Kidney epithelial cell (primary cell): ENCODE measurements at regions not wholly inside any gene's neighbourhood (a gene's known extent, or its start where the extent isn't known, plus 50 kb on each side); places are given as distances from the start of the nearest gene placed in this dataset.

Experiments
- DNase-seq: peaks from one replicate; pipeline ENCODE4 v3.0.0-alpha.2; 2010; ENCODE audit warnings: low read depth
- H3K27me3 ChIP-seq: 2 replicates; pipeline ENCODE4 v1.6.0; 2011; ENCODE audit warnings: low read length; ENCODE audit not compliant: control insufficient read depth, insufficient read depth
- H3K36me3 ChIP-seq: 2 replicates; pipeline ENCODE4 v1.5.1; 2011; ENCODE audit warnings: low read length; ENCODE audit not compliant: control insufficient read depth, insufficient read depth
- H3K4me3 ChIP-seq: 2 replicates; pipeline ENCODE4 v1.5.1; 2011; ENCODE audit warnings: low read depth, mild to moderate bottlenecking, control low read depth, low read length
- CTCF ChIP-seq: IDR thresholded peaks from 2 replicates; pipeline ENCODE4 v1.5.1; 2011; ENCODE audit warnings: mild to moderate bottlenecking, moderate library complexity, low read length, control low read depth, inconsistent platforms; ENCODE audit not compliant: insufficient read depth, poor library complexity, severe bottlenecking

DNA sequence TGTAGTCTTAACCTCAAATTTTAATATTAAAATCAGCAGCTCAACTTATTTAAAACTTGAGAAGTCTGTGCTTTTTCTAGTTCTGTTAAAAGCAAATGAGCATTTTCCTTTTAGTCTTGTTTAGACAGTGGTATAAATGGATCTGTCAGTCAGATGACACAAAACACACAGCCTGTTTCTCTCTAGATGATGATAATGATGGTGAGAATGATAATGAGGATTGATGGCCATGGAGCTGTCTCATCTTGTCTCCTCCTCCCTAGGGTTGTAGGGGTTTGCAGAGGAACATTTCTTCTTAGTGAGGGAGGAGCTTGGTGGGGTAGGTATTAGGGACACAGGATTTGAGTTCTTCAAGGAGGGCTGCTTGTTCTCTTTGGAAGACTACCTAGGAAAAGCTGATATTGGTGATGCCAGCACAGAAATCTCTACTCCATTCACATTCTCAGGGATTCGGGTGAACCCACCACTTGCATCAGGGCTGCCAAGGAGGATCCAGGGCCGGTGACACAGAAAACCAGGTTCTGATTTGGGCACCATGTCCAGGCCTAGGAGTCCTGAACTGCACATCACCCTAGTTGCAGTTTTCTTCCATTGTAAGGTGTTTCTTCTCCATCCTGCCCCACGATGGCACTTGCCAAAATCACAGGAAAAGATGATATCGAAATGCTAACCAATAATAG lies 147.6 kb downstream of the RHOU start:
- no peak overlapping the region for H3K4me3 ChIP-seq
- DNase-seq = no peak
- no peaks in the 10 kb centered on the region for H3K36me3 ChIP-seq
- H3K27me3 ChIP-seq = no peaks in the 10 kb centered on the region
- no peak for TF ChIP-seq CTCF

- Histone ChIP-seq H3K36me3 (no peaks in the 10 kb centered on the region), H3K27me3 (no peaks in the 10 kb centered on the region), H3K4me3 (no peak overlapping the region)
- TF ChIP-seq CTCF = no peak
- DNase-seq = no peak
Observed at GRCh38 chr1:228883535-228883934, 148.3 kb downstream of the RHOU start.

DNA sequence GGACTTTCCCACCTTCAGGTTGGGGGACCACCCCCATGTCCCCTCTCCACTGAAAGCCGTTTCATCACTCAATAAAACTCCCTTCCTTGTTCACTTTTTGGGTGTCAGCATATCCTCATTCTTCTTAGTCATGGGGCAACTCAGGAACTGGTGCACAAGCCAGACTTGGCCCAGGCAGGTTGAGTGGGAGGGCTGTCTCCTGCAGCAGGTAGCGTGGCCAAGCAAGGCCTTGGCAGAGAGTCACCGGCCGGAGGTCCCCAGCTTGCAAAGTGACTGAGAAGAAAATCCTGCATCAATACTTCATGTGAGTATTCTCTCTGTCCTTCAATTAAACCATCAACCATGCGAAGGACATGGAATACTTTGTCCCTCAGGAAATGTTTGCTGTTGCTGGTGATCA lies 148.9 kb downstream of the RHOU start:
- Histone ChIP-seq H3K36me3 (no peaks in the 10 kb centered on the region), H3K27me3 (no peaks in the 10 kb centered on the region), H3K4me3 (no peak overlapping the region)
- no peak for TF ChIP-seq CTCF
- DNase-seq = no peak

- no peak for TF ChIP-seq CTCF
- no peak overlapping the region for H3K4me3 ChIP-seq
- DNase-seq = no peak
- H3K27me3 ChIP-seq = no peaks in the 10 kb centered on the region
- no peaks in the 10 kb centered on the region for H3K36me3 ChIP-seq
Observed at GRCh38 chr1:228884615-228885566, 149.6 kb downstream of the RHOU start.

GRCh38 chr1:228885845-228886244 lies 150.6 kb downstream of the RHOU start:
- Histone ChIP-seq H3K27me3 (no peaks in the 10 kb centered on the region), H3K4me3 (no peak overlapping the region), H3K36me3 (no peaks in the 10 kb centered on the region)
- TF ChIP-seq CTCF = no peak
- DNase-seq = no peak

- no peak for DNase-seq
- no peak for TF ChIP-seq CTCF
- Histone ChIP-seq H3K36me3 (no peaks in the 10 kb centered on the region), H3K4me3 (no peak overlapping the region), H3K27me3 (no peaks in the 10 kb centered on the region)
Observed at GRCh38 chr1:228887101-228887500, 151.8 kb downstream of the RHOU start.
